HG02588 (cell line): ENCODE measurements at regions not wholly inside any gene's neighbourhood (a gene's known extent, or its start where the extent isn't known, plus 50 kb on each side); places are given as distances from the start of the nearest gene placed in this dataset.
"Not testable (repeated sequence)": the region's sequence is repeated elsewhere in the genome, so short reads cannot be mapped to it uniquely, and the experiment has no call there.

Experiments used
- ATAC-seq: cut with Tn5 transposase; IDR thresholded peaks from one replicate; pipeline ENCODE4 v1.9.1; 2021; ENCODE audit warnings: mild to moderate bottlenecking, moderate library complexity; ENCODE audit not compliant: unreplicated experiment

GRCh38 chr14:27536748-27537147, 938.9 kb upstream of the NOVA1 start:
- ATAC-seq, result no peak

- ATAC-seq, result no peak
Observed at GRCh38 chr14:27546111-27546510, 948.3 kb upstream of the NOVA1 start.

GRCh38 chr14:27553790-27554189, 956.0 kb upstream of the NOVA1 start:
- ATAC-seq, result no peak

- no peak for ATAC-seq
Observed at GRCh38 chr14:27557445-27557844, 959.6 kb upstream of the NOVA1 start.

GRCh38 chr14:27559848-27560247, 962.0 kb upstream of the NOVA1 start:
- ATAC-seq, result no peak

- no peak for ATAC-seq
Observed at GRCh38 chr14:27566843-27567382, 969.1 kb upstream of the NOVA1 start.

GRCh38 chr14:27573018-27573417, 975.2 kb upstream of the NOVA1 start:
- ATAC-seq, result no peak

GRCh38 chr14:27587103-27587502, 989.3 kb upstream of the NOVA1 start:
- ATAC-seq, result no peak

GRCh38 chr14:27605282-27605681, 1007.4 kb upstream of the NOVA1 start:
- no peak for ATAC-seq

GRCh38 chr14:27608377-27608776, 1010.5 kb upstream of the NOVA1 start:
- no peak for ATAC-seq

- no peak for ATAC-seq
Observed at GRCh38 chr14:27612121-27612520, 1014.3 kb upstream of the NOVA1 start.

GRCh38 chr14:27613102-27613501, 1015.3 kb upstream of the NOVA1 start:
- no peak for ATAC-seq

- no peak for ATAC-seq
Observed at GRCh38 chr14:27623782-27624181, 1025.9 kb upstream of the NOVA1 start.

- ATAC-seq, result no peak
Observed at GRCh38 chr14:27634056-27634970, 1036.5 kb upstream of the NOVA1 start.

- ATAC-seq, result not testable (repeated sequence)
Observed at GRCh38 chr14:27640688-27641087, 1042.9 kb upstream of the NOVA1 start.

GRCh38 chr14:27642251-27642866, 1044.5 kb upstream of the NOVA1 start:
- no peak for ATAC-seq

GRCh38 chr14:27660683-27661082, 1062.8 kb upstream of the NOVA1 start:
- no peak for ATAC-seq

- no peak for ATAC-seq
Observed at GRCh38 chr14:27668531-27668930, 1070.7 kb upstream of the NOVA1 start.

GRCh38 chr14:27672047-27672446, 1074.2 kb upstream of the NOVA1 start:
- ATAC-seq, result no peak

GRCh38 chr14:27672811-27673737, 1075.2 kb upstream of the NOVA1 start:
- ATAC-seq, result not testable (repeated sequence)

GRCh38 chr14:27686137-27686536, 1080.5 kb upstream of the FOXG1 start:
- ATAC-seq, result no peak
